ENCODE measurements at regions not wholly inside any gene's neighbourhood (a gene's known extent, or its start where the extent isn't known, plus 50 kb on each side); places are given as distances from the start of the nearest gene placed in this dataset.

GRCh38 chr1:186747661-186748060, 67.4 kb upstream of the PTGS2 start:
- no peak overlapping the region for H3K27ac ChIP-seq (ENCODE audit: extremely low read depth, low read depth, low read length)
- FAIRE-seq (no peak), ATAC-seq (no peak), DNase-seq (ENCODE audit: extremely low read depth in 1 of 4, low spot score in 3 of 4) (no peak)
- no peak overlapping the region for H2AFZ ChIP-seq (ENCODE audit: low read depth, low read length)
- ChIA-PET CTCF (ENCODE audit: low intra/inter-chr PET ratio) (no interaction called here), POLR2A (no interaction called here)
- intact Hi-C loops (cut with micrococcal nuclease) = no loop called here
- H3K4me2 ChIP-seq (ENCODE audit: insufficient read depth, low read length) = no peak overlapping the region
- no peaks in the 10 kb centered on the region for H3K9me1 ChIP-seq (ENCODE audit: control insufficient read depth, insufficient read depth, low read length)
- H4K20me1 ChIP-seq (replicated peaks; ENCODE audit: control insufficient read depth, insufficient read depth, low read length) = no peaks in the 10 kb centered on the region
- no peaks in the 10 kb centered on the region for H3K79me2 ChIP-seq (ENCODE audit: control insufficient read depth, insufficient read depth, low read length)
- H3K4me1 ChIP-seq (replicated peaks in 1 of 2; ENCODE audit: control insufficient read depth in 2 of 2, insufficient read depth in 2 of 2, low read length in 2 of 2) = no peaks in the 10 kb centered on the region
- WGBS (ENCODE audit: insufficient coverage, low coverage, missing lambda C conversion rate) = 3% methylated on average over 2 of the region's 2 CpGs
- H3K27me3 ChIP-seq (ENCODE audit: control insufficient read depth in 2 of 2, insufficient read depth in 2 of 2, low read length in 2 of 2) = no peaks in the 10 kb centered on the region
- TF ChIP-seq CBX5 (IDR thresholded peaks at IDR 0.05; ENCODE audit: borderline replicate concordance, low read depth) (peak; percentile 49; the same call in 1 of the 2 replicates), BMI1 (IDR thresholded peaks at IDR 0.05; ENCODE audit: low read length) (no peak)
- no peak overlapping the region for H3K4me3 ChIP-seq
- no peak overlapping the region for H3K9ac ChIP-seq (ENCODE audit: insufficient read depth in 1 of 2, low read depth in 2 of 2, low read length in 2 of 2)
- no TSS peak for BruUV-seq (replicated peaks)
- no peaks in the 10 kb centered on the region for H3K9me3 ChIP-seq (replicated peaks; ENCODE audit: control insufficient read depth, insufficient read depth, low read depth, low read length)
- no peaks in the 10 kb centered on the region for H3K36me3 ChIP-seq (ENCODE audit: control insufficient read depth, insufficient read depth, low read length)
- in situ Hi-C loops (cut with MboI) = no loop called here

GRCh38 chr1:186745531-186746146, 65.4 kb upstream of the PTGS2 start:
- H4K20me1 ChIP-seq (replicated peaks; ENCODE audit: control insufficient read depth, insufficient read depth, low read length) = no peaks in the 10 kb centered on the region
- no peaks in the 10 kb centered on the region for H3K36me3 ChIP-seq (ENCODE audit: control insufficient read depth, insufficient read depth, low read length)
- H3K9ac ChIP-seq (ENCODE audit: insufficient read depth in 1 of 2, low read depth in 2 of 2, low read length in 2 of 2) = no peak overlapping the region
- no peak overlapping the region for H3K4me2 ChIP-seq (ENCODE audit: insufficient read depth, low read length)
- no peak overlapping the region for H2AFZ ChIP-seq (ENCODE audit: low read depth, low read length)
- DNase-seq (ENCODE audit: extremely low read depth in 1 of 4, low spot score in 3 of 4) = no peak
- 2% methylated on average over 4 of the region's 4 CpGs for WGBS (ENCODE audit: insufficient coverage, low coverage, missing lambda C conversion rate)
- no peaks in the 10 kb centered on the region for H3K4me1 ChIP-seq (replicated peaks in 1 of 2; ENCODE audit: control insufficient read depth in 2 of 2, insufficient read depth in 2 of 2, low read length in 2 of 2)
- H3K9me3 ChIP-seq (replicated peaks; ENCODE audit: control insufficient read depth, insufficient read depth, low read depth, low read length) = no peaks in the 10 kb centered on the region; the same call in 1 of the 2 replicates
- no TSS peak for BruUV-seq (replicated peaks)
- no peak for FAIRE-seq
- no peak for ATAC-seq
- H3K79me2 ChIP-seq (ENCODE audit: control insufficient read depth, insufficient read depth, low read length) = no peaks in the 10 kb centered on the region
- in situ Hi-C loops (cut with MboI) (no loop called here), intact Hi-C loops (cut with micrococcal nuclease) (no loop called here)
- CTCF ChIA-PET (ENCODE audit: low intra/inter-chr PET ratio) = no interaction called here
- POLR2A ChIA-PET = no interaction called here
- H3K27me3 ChIP-seq (ENCODE audit: control insufficient read depth in 2 of 2, insufficient read depth in 2 of 2, low read length in 2 of 2) = no peaks in the 10 kb centered on the region
- no peak overlapping the region for H3K4me3 ChIP-seq
- H3K9me1 ChIP-seq (ENCODE audit: control insufficient read depth, insufficient read depth, low read length) = no peaks in the 10 kb centered on the region
- H3K27ac ChIP-seq (ENCODE audit: extremely low read depth, low read depth, low read length) = no peak overlapping the region
- TF ChIP-seq ZBTB33 (CRISPR knock-in tag; IDR thresholded peaks at IDR 0.05) (no peak), ZBTB40 (IDR thresholded peaks at IDR 0.05) (no peak), ZBTB40 (CRISPR knock-in tag; IDR thresholded peaks at IDR 0.05) (no peak)

All from K562 (cell line).